Thyroid gland (tissue), 4 donors: ENCODE measurements at regions not wholly inside any gene's neighbourhood (a gene's known extent, or its start where the extent isn't known, plus 50 kb on each side); places are given as distances from the start of the nearest gene placed in this dataset.
"Not testable (repeated sequence)": the region's sequence is repeated elsewhere in the genome, so short reads cannot be mapped to it uniquely, and the experiment has no call there.

ENCODE experiments used
- POLR2A ChIP-seq, 2 donors: fragments of 450-650 bp; IDR thresholded peaks; one replicate each; pipeline ENCODE4 v1.6.1; 2017; ENCODE audit warnings: antibody characterized with exemption in 2 of 2, mild to moderate bottlenecking in 2 of 2, moderate library complexity in 1 of 2
- TF ChIP-seq, protein P1 (sequence below), 6 experiments: fragments of 200-600 bp in 3 of 6; fragments of 450-650 bp in 3 of 6; sonication (generic) in 3 of 6; IDR thresholded peaks; one replicate each; pipeline ENCODE4 v1.5.1; 2016 to 2019; ENCODE audit warnings: antibody characterized with exemption in 6 of 6, mild to moderate bottlenecking in 2 of 6, inconsistent platforms in 1 of 6, moderate library complexity in 1 of 6

GRCh38 chr20:53721445-53721963, 127.9 kb upstream of the ZNF217 start:
- TF ChIP-seq, protein P1, sequence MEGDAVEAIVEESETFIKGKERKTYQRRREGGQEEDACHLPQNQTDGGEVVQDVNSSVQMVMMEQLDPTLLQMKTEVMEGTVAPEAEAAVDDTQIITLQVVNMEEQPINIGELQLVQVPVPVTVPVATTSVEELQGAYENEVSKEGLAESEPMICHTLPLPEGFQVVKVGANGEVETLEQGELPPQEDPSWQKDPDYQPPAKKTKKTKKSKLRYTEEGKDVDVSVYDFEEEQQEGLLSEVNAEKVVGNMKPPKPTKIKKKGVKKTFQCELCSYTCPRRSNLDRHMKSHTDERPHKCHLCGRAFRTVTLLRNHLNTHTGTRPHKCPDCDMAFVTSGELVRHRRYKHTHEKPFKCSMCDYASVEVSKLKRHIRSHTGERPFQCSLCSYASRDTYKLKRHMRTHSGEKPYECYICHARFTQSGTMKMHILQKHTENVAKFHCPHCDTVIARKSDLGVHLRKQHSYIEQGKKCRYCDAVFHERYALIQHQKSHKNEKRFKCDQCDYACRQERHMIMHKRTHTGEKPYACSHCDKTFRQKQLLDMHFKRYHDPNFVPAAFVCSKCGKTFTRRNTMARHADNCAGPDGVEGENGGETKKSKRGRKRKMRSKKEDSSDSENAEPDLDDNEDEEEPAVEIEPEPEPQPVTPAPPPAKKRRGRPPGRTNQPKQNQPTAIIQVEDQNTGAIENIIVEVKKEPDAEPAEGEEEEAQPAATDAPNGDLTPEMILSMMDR (IDR thresholded peaks at IDR 0.05), result not testable (repeated sequence)
- not testable (repeated sequence) for TF ChIP-seq POLR2A (IDR thresholded peaks at IDR 0.05)
